NCI-H1694 treated with DMSO at 0.1 percent for 48 hours (cell line): ENCODE measurements at regions not wholly inside any gene's neighbourhood (a gene's known extent, or its start where the extent isn't known, plus 50 kb on each side); places are given as distances from the start of the nearest gene placed in this dataset.

Experiments
- DNase-seq: peaks from one replicate; lab custom pipeline; 2025; lab: John Stamatoyannopoulos, UW

GRCh38 chr12:43179486-43179885 is 372.5 kb downstream of the ADAMTS20 start:
- no peak for DNase-seq

DNA sequence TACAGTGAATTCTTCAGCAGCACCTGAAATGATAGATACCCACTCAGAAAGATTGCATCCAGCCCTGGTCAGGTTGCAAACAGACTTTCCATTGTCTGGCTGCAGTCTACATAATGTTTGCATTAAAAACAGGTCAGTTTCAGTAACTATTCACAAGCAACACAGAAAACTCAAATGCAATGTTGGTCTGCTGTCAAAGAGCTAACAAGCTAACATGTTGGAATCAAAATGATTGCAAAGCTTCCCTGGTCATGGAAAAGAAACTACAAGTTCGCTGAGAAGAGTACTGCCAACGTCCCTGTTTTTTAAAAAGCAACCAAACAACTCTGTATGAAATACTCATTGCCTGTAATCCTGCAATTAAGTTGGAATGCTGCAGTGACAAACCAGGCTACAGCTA is 374.7 kb downstream of the ADAMTS20 start:
- no peak for DNase-seq

DNA sequence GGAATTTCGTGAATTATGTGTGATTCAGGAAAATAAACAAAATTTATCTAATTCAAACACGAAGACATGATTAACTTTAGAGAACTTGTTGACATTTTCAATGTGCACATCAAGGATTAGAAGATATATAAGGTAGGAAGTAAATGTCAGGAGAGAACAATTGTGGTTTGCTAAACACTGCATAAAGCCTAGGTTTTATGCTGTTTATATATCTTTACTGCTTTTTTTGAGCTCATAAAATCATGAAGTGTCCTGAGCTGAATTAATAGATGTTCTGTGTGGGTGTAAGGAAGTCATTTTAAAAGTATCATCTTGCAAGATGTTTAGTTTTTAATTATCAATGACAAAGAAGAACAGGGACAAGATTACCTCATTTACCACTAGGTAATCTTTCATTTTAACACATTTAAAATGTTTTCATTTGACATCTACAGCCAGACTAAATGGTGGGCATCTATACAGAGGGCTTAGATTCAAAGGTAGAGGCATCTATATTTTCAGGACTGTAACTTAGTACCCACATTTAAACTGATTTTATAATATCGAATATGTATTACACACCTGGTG is 382.8 kb downstream of the ADAMTS20 start:
- no peak for DNase-seq

DNA sequence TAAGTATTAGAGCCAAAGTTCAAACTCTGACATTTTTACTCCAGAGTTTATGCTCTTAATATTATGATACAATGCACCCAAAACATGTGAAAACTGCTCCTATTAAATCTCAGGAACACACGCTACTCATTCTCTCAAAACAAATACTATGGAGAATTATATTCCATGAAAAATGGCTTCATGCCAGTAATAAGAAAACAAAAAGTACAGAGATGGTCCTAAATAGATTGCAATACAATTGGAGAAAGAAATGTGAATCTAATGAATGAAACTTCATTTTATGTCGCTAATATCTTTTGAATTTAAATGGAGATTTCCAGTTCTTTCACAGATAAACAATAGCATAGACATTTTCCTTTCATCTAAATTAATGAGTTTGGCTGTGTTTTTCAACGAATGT is 384.3 kb downstream of the ADAMTS20 start:
- no peak for DNase-seq

- DNase-seq: no peak
These were observed 386.7 kb downstream of the ADAMTS20 start for GRCh38 chr12:43165351-43165750.

- DNase-seq: no peak
These were observed 389.9 kb downstream of the ADAMTS20 start for GRCh38 chr12:43162138-43162537.

DNA sequence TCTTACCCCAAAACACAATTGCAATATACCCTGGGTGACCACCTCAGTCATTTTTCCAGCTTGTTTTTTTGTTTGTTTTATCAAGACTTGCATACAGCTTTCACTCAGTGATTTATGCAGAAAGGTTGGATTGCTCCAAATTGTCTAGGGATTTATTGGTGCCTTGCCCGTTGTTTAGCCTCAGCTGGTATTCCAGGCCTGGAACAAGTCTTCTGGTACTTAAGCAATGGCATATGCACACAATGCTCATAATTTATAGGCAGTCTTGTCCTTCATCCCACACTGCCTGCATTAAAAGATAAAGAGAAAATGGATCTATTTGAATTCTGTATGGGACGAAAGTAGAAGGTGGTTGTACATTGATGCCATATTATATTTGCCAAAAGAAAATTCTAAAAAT is 392.5 kb downstream of the ADAMTS20 start:
- no peak for DNase-seq

DNA sequence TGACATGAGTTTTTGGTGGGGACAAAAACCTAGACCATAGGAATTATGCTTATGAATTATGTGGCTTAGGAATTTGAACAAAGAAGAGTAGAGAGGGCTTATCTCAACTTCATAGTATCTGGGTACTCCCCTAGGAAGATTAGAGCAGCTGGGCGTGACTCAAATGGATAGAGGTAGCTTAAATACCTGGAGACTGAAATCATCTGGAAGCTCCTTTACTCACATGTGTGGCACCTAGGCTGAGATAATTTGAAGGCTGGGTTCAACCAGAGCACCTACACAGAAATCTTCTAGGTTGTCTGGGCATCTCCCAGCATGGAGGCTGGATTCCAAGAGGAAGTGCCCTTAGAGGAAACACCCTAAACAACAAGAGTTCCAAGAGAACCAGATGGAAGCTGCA is 393.9 kb downstream of the ADAMTS20 start:
- no peak for DNase-seq

GRCh38 chr12:43155376-43155775 is 396.6 kb downstream of the ADAMTS20 start:
- no peak for DNase-seq

GRCh38 chr12:43154498-43155045 is 397.4 kb downstream of the ADAMTS20 start:
- DNase-seq: no peak

DNA sequence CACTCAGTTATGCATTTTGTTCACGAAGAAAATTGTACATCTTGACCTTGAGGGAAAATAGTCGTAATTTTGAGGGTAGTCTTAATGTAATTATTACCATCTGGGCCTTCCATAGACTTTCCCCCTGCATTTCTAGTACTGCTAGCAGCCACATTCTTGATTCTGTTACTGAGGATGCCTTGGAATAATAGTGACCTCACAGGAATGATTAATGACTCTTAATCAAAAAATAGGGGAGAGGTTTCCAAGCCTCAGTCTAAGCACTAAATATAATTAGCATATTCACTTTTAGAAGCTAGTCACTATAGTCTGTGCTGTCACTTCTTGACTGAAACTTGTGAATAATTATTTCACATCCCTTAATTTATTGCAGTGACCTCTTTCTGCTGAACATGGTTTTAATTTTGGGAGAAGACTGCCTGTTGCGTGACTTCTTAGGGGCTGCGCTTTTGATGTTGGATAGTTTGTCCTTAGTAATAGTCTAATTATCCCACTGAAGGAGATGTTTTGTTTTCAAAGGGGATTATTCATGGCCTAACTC is 400.5 kb downstream of the ADAMTS20 start:
- no peak for DNase-seq

GRCh38 chr12:43148691-43149090 is 403.3 kb downstream of the ADAMTS20 start:
- DNase-seq: no peak

GRCh38 chr12:43147878-43148277 is 404.1 kb downstream of the ADAMTS20 start:
- no peak for DNase-seq

DNA sequence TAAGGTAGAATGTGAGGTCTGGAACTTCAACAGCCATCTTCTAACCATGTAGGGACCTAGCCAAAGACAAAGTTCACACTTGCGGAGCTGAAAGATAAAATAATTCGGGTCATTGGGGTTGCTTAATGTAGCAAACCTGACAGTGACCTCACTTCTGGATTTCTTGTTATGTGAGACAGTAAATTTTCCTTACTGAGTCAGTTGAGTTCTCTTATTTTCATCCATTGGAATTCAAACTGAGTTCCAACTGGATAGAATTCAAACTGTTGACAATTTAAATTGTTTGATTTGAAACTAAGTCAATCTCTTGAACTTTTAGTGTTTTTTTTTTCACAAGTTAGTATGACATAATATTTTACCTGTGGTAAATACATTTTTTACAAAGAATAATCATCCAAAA is 406.5 kb downstream of the ADAMTS20 start:
- DNase-seq: no peak

DNA sequence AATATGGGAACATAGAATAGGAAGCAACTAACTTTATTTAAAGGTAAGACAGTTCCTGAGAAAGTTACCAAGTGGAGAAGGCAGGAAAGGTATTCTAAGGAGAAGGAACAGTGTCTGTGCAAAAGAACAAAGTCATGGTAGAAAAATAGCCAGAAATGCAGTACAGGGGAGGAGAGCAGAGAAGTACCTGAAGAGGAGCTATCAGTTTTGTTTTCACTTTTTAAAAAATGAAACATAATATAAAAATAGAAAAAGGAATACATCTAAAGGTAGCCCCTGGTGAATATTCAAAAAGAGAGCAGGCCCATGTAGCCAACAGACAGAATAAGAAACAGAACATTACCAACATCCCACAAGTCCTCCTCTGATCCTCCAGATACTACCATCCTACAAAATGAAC is 408.7 kb downstream of the ADAMTS20 start:
- no peak for DNase-seq

- no peak for DNase-seq
These were observed 419.7 kb downstream of the ADAMTS20 start for GRCh38 chr12:43132291-43132690.

DNA sequence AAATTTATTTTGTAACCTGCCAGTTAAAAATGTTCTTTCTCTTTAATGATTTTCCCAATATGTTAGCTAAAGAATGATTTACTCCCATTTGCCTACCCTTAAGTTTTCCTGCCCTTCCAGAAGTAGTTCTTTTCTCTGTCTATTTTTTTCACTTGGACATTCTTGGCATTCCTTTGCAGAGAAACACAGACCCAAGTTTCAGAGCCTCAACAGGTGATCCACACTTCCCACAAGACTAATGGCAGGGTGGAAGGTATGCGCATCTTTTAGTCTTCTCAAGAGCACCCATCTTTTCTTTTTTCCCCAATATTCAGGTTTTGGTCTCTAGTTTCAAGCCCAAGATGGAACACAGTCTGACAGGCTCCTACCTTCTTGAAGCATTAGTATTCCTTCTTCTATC is 420.7 kb downstream of the ADAMTS20 start:
- no peak for DNase-seq

DNA sequence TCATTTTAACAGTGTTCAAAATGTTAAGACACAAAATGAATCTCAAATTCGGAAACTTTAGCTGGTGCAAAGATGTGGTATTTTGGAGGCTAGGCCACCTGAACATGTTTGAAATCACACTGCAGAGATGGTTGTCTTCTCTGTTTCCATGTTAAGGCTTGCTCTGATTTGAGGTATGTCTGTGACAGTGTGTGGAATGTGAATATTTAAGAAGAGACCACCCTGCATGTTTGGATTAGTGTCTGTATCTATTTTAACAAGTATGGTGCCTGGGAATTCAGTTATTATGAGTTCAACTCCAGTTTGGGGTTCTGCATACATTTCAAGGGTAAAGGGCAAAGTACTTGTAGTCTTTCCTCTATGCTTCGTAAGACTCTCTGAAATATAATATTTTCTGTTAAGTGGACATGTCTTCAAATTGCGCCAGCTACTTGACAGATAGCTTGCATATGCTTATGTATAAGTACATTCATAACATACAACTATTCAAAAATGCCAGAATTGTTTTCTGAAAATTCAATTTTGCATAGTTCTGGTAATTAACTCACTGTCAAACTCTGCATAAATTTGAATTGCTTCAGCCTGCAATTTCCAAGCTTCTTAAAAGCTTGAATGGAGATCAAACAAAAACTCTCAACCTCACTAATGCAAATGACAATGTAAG is 424.0 kb downstream of the ADAMTS20 start:
- no peak for DNase-seq

GRCh38 chr12:43126652-43127375 is 425.2 kb downstream of the ADAMTS20 start:
- DNase-seq: no peak

DNA sequence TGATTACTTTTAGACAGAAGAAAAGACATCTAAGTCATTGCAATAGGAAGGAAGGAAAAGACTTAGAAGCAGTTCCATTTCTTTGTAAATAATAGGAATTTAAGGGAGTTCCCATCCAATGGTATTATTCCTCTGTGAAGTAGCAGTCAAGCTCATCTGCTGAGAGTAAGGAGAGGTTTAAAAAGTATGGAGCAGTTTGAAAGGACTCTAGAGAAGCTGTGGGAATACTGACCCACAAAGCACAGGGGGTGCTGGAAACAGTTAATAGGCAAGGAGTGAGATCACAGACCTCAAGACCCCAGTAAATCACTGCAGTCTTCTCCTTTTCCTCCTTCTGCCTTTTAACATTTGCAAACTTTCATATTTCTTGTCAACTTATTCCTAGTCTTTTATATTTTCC is 428.5 kb downstream of the ADAMTS20 start:
- no peak for DNase-seq

DNA sequence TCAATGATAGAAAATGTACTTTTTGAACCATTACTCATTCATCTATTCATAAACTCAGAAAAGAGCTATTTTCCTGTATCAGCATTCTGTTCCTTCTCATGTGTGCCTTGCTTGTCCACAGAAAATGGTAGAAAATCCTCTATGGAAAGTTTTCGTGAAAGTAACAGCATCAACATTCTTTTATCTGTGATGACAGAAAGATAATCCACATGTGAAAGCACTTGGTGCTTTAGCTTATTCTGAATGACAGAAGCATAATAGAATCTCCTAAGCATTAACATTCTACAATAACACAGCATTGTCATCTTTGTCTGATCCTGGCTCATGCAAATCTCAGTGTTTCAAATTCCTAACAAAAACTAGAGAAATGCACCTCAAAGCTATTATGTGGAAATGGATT is 431.9 kb downstream of the ADAMTS20 start:
- DNase-seq: no peak

- no peak for DNase-seq
These were observed 433.1 kb downstream of the ADAMTS20 start for GRCh38 chr12:43118881-43119280.

- no peak for DNase-seq
These were observed 433.8 kb downstream of the ADAMTS20 start for GRCh38 chr12:43118234-43118633.
